Hematopoietic multipotent progenitor cell treated with erythropoietin and hydrocortisone succinate and interleukin-3 and kit ligand, for 8 days (in vitro differentiated cells): ENCODE measurements at regions not wholly inside any gene's neighbourhood (a gene's known extent, or its start where the extent isn't known, plus 50 kb on each side); places are given as distances from the start of the nearest gene placed in this dataset.
"Not testable (repeated sequence)": the region's sequence is repeated elsewhere in the genome, so short reads cannot be mapped to it uniquely, and the experiment has no call there.

ENCODE experiments used
- DNase-seq: peaks from one replicate; pipeline ENCODE4 v3.0.0-alpha.2; 2015

- DNase-seq, result no peak
Observed at GRCh38 chr6:92479831-92480230, 939.5 kb downstream of the EPHA7 start.

- no peak for DNase-seq
Observed at GRCh38 chr6:92473056-92473455, 946.3 kb downstream of the EPHA7 start.

- DNase-seq, result no peak
Observed at GRCh38 chr6:92469186-92469828, 950.1 kb downstream of the EPHA7 start.

GRCh38 chr6:92468066-92468465 lies 951.3 kb downstream of the EPHA7 start:
- DNase-seq, result no peak

- DNase-seq, result no peak
Observed at GRCh38 chr6:92460133-92460532, 959.2 kb downstream of the EPHA7 start.

- DNase-seq, result no peak
Observed at GRCh38 chr6:92459606-92460005, 959.8 kb downstream of the EPHA7 start.

GRCh38 chr6:92446052-92446451 lies 973.3 kb downstream of the EPHA7 start:
- DNase-seq, result no peak

- no peak for DNase-seq
Observed at GRCh38 chr6:92433911-92434310, 985.4 kb downstream of the EPHA7 start.

- DNase-seq, result no peak
Observed at GRCh38 chr6:92431502-92431901, 987.9 kb downstream of the EPHA7 start.

GRCh38 chr6:92428448-92428847 lies 990.9 kb downstream of the EPHA7 start:
- no peak for DNase-seq

GRCh38 chr6:92427453-92427852 lies 991.9 kb downstream of the EPHA7 start:
- DNase-seq, result no peak

GRCh38 chr6:92415656-92416055 lies 1003.7 kb downstream of the EPHA7 start:
- no peak for DNase-seq

- no peak for DNase-seq
Observed at GRCh38 chr6:92408350-92408749, 1011.0 kb downstream of the EPHA7 start.

GRCh38 chr6:92404281-92404680 lies 1015.1 kb downstream of the EPHA7 start:
- no peak for DNase-seq

GRCh38 chr6:92399911-92400310 lies 1019.4 kb downstream of the EPHA7 start:
- DNase-seq, result no peak

GRCh38 chr6:92388706-92389105 lies 1030.7 kb downstream of the EPHA7 start:
- not testable (repeated sequence) for DNase-seq

GRCh38 chr6:92380803-92381601 lies 1038.4 kb downstream of the EPHA7 start:
- DNase-seq, result no peak

GRCh38 chr6:92377137-92377536 lies 1042.2 kb downstream of the EPHA7 start:
- DNase-seq, result no peak

GRCh38 chr6:92376691-92377090 lies 1042.7 kb downstream of the EPHA7 start:
- no peak for DNase-seq

GRCh38 chr6:92371211-92372208 lies 1047.8 kb downstream of the EPHA7 start:
- DNase-seq, result no peak

- DNase-seq, result no peak
Observed at GRCh38 chr6:92369309-92369708, 1050.0 kb downstream of the EPHA7 start.

- no peak for DNase-seq
Observed at GRCh38 chr6:92364948-92365541, 1054.3 kb downstream of the EPHA7 start.

GRCh38 chr6:92363111-92363510 lies 1056.2 kb downstream of the EPHA7 start:
- DNase-seq, result no peak
